HG03139 (cell line): ENCODE measurements at regions not wholly inside any gene's neighbourhood (a gene's known extent, or its start where the extent isn't known, plus 50 kb on each side); places are given as distances from the start of the nearest gene placed in this dataset.
A peak's percentile ranks its signal among the peaks of the same experiment; 100 is the strongest.
"Not testable (repeated sequence)": the region's sequence is repeated elsewhere in the genome, so short reads cannot be mapped to it uniquely, and the experiment has no call there.

Source experiments
- ATAC-seq: cut with Tn5 transposase; IDR thresholded peaks from one replicate; pipeline ENCODE4 v1.9.1; 2021; ENCODE audit not compliant: unreplicated experiment

- ATAC-seq: no peak
These were observed 144.6 kb upstream of the PALS2 start for GRCh38 chr7:24428676-24429075.

DNA sequence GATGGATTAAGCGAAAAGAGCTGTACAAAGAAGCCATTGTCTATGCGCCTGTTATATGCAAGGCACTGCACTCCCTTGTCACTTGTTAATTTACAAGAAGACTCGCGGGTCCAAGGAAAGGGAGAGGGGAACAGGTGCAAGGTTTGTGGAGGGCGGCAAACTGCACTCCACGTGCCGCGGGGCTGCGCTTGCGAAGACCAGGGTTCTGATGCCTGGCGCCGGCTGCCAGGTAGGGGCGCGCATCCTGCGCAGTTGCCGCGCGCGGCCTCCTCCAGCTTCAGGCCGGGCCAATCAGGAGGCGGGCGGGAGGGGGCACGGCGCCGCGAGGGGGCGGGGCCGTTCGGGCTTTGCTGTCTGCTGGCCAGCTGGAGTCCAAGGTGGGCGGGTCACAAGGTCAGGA is 140.6 kb upstream of the PALS2 start:
- no peak for ATAC-seq

DNA sequence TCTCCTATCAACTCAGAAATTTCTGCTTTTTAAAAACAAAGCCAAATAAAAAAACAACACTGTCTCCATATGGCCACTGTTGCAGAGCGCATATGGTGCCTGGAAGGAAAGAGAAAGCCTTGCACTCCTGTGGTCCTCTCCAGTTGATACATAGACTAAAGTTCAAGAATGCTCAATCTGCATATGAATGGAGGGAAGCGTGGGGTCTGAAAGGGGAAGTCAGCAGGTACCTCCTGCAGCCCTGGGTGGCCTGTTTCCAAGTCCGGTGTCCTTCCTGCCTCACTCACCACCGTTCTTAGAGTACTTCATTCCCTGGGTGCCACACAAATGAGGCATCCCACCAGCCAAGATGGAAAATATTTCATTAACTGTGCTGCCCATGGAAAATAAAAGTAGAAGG is 138.3 kb upstream of the PALS2 start:
- ATAC-seq: no peak

DNA sequence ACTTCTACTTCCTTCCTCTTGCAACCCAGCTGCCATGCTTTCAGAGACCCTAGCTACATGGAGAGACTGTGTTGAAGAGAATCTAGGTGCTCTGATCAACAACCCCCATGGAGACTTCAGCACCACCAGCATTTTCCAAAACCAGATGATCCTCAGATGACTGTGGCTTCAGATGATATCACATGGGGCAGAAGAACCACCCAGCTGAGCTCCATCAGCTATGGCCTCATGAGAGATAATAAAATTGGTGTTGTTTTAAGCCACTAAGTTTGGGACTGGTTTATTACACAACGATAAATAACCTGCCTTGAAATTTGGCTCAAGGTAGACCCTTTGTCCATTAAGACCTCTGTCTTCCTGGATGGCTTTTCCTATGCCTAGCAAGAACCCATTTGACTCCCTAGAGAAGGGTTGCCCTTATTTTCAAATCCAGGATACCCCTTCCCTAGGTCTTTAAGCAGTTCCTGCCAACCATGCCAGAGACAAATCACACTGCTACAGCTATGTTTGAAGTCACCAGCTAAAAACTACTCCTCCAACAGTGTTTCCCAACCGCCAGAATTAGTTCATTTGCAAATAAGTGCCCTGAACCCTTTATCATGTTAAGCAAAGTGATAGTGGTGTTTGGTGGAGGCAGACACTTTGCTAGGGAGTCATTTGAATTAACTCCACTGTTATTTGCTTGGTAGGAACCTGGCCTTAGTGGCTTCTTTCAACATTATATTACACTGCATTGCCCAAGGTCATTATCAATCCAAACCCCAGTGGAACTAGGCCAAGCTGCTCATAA is 136.9 kb upstream of the PALS2 start:
- ATAC-seq: no peak

GRCh38 chr7:24438232-24438631 is 135.0 kb upstream of the PALS2 start:
- no peak for ATAC-seq

GRCh38 chr7:24439104-24439503 is 134.1 kb upstream of the PALS2 start:
- ATAC-seq: not testable (repeated sequence)

- no peak for ATAC-seq
These were observed 132.4 kb upstream of the PALS2 start for GRCh38 chr7:24440892-24441291.

DNA sequence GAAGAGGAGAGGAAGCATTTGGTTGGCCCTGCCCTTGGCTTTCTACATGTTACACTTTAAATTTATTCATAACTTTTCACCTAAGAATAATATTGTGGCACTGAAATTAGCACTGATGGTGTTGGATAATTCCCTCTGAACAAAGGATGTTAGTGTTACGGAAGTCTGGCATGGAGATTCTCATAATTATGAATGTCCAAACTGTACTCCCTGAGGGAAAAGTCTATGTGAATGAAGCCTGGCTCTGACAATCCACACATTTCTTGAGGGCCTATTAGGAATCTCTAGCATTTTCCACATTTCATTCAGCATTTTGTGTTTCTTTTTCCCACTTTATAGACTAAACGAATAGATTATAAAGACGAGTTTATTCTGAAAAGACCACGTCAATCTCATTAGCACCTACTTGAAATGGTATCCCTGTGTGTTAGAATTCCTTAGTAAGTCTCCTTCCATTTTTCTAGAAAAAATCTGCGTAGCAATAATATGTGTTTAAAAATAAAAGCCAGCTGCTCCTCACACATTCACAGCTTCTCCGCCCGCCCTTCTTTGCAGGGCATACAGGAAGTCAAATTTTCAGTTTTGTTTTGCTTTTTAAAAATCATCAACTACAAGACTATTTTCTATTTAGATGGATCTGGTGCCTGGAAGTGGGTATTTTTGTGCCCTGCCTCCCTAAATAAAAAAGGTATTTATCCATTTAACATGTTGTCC is 131.8 kb upstream of the PALS2 start:
- no peak for ATAC-seq

- no peak for ATAC-seq
These were observed 131.0 kb upstream of the PALS2 start for GRCh38 chr7:24442170-24442777.

- no peak for ATAC-seq
These were observed 128.4 kb upstream of the PALS2 start for GRCh38 chr7:24444666-24445440.

DNA sequence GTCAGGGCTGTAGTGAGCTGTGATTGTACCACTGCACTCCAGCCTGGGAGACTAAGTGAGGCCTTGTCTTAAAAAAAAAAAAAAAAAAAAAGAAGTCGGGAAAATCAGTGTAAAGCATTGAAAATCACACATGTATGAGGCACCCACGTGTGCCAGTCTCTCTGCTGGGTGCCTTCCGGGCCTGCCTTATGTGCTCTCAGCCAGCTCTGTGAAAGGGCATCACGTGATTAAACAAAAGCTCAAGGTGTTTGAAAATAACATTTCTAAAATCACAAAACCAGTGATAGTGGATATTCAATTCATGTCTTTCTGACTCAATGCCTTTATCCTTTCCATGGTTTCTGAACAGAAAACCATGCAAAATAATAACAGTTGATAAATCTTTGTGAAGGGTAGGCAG is 125.2 kb upstream of the PALS2 start:
- ATAC-seq: no peak

GRCh38 chr7:24449416-24449815 is 123.8 kb upstream of the PALS2 start:
- not testable (repeated sequence) for ATAC-seq

DNA sequence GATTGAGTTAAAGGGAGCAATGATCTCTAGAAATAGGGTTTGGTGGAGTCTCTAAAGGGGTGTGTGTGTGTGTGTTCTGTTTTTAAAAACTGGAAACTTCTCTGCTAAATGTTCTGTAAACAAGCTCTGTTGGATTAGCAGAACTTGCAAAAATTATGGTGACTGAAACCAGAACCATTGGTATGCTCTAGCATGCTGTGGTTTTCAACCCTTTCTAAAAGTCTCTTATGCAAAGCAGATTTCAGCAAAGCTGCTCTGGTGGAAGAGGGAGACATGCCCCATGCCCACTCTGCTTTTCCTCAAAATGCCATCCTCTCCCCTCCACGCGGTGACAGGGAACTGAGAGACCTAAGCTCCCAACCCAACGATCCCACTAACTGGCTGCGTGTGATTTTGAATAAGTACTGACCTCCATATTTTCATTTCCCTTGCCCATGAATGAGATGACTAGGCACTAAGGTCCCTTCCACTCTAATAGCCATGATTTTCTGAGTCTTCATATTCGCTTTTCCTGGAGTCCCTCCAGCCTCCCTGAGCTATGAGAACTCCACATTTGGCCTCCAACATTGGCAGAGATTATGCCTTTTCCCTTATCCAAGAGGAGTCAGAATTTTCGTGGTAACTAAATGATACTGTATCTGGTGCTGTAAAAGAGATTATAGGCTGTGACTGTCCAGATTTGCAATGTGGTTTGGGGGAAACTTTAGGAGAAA is 117.3 kb upstream of the PALS2 start:
- ATAC-seq: peak; percentile 84

DNA sequence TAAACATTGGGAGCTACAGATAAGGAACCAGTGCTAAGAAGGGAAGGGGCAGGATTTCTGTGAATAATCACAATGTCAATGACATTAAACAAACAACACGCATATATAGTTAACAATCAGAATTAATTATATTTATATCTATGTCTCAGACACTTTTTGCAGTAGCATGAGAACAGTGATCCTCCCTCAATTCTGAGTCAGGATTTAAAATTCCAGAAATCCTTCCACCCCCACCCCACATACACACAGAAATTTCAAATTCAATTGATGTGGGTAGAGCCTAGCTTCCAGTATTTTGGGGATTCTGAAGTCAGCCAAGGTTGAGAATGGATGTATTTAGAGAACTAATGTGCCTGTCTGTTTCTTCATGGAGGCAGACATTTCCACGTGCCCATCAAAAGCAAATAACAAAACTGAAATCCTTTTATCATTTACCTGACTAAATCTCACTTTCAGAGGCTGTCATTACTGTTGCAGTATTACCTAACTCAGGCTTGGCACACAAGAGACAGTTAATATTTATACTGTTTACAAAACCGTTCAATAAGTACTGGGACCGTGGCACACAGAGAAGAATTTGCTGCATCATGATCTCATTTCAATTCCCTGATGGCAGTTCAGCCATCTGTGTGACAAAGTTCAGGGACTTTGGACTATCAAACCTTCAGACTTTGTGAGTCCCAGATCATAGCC is 116.6 kb upstream of the PALS2 start:
- no peak for ATAC-seq

DNA sequence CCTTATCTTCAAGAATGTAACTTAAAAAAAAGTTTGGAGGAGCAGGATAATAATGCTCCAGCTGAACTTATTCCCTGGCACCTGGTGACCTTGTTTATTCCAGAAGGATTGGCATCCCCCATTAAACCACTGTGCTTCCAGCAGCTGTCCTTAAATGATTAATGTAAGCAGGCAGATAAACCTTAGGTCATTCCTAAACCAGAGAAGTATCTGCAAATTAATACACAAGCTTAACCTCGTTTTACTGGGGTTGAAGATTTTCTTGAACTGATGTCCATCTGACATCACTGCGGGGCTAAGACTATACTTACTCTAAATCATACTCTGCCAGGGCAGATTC is 116.1 kb upstream of the PALS2 start:
- ATAC-seq: no peak

DNA sequence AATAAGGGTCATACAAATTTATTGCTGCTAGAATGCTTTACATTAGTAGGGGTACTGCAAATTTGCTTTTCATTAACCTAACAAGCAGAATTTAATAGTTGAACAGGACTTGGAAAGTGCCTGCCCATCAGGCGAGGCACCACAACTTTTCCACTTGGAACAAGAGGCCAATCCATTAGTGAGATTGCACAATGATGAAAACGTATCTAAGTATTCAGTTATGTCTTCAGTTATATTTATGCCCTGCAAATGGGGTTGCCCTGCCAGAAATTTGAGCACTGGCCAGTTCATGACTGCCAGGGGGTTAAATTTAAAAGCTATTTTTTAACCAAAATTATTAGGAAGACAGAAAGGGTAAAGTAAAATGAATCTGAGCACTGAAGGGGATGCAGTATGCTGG is 111.1 kb upstream of the PALS2 start:
- no peak for ATAC-seq

GRCh38 chr7:24462984-24463383 is 110.3 kb upstream of the PALS2 start:
- ATAC-seq: no peak

DNA sequence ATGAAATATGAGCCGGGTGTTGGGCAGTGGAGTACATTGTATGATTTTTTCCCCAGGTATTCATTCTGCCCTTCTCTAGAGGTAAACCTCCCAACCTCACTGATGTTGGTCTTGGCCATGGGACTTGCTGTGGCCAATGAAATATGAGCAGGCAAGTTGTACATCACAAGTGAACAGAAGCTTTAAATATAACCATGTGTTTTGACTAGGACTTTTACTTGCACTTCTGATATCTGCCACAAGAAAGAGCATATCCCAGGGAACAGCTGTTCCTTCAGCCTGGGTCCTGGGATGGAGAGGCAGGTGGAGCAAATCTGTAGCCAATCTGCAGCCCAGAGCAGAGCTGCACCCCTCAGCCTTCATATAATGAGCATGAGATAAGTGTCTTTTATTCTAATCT is 109.8 kb upstream of the PALS2 start:
- no peak for ATAC-seq

- no peak for ATAC-seq
These were observed 108.4 kb upstream of the PALS2 start for GRCh38 chr7:24464861-24465260.

- ATAC-seq: no peak
These were observed 107.0 kb upstream of the PALS2 start for GRCh38 chr7:24466168-24466768.
